GM12874 (cell line): ENCODE measurements at regions not wholly inside any gene's neighbourhood (a gene's known extent, or its start where the extent isn't known, plus 50 kb on each side); places are given as distances from the start of the nearest gene placed in this dataset.

Experiments
- TF ChIP-seq, protein P1 (sequence below): IDR thresholded peaks from 2 replicates; pipeline ENCODE4 v1.5.1; 2011; ENCODE audit warnings: low read depth, mild to moderate bottlenecking, control low read depth, low read length, moderate library complexity; ENCODE audit not compliant: insufficient read depth

DNA sequence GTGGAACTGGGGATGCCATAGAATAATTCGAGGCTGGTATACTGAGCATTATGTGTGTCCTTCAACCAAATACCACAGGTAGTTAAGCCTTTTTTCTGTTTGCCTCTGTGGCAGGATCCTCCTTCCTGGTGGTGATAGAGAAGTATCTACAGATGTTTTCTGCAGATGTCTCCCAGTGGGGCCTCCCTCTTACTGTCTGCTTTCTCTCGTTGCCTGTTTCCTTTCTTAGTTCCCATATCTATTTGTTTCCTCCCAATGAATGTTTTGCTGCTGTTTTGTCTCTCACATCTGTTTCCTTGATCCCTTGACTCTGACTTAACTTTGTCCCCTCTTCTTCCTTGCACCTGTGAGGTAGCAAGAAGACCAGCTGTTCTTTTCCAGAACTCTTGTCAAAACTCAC, 130.9 kb upstream of the NUDT12 start:
- TF ChIP-seq, protein P1, sequence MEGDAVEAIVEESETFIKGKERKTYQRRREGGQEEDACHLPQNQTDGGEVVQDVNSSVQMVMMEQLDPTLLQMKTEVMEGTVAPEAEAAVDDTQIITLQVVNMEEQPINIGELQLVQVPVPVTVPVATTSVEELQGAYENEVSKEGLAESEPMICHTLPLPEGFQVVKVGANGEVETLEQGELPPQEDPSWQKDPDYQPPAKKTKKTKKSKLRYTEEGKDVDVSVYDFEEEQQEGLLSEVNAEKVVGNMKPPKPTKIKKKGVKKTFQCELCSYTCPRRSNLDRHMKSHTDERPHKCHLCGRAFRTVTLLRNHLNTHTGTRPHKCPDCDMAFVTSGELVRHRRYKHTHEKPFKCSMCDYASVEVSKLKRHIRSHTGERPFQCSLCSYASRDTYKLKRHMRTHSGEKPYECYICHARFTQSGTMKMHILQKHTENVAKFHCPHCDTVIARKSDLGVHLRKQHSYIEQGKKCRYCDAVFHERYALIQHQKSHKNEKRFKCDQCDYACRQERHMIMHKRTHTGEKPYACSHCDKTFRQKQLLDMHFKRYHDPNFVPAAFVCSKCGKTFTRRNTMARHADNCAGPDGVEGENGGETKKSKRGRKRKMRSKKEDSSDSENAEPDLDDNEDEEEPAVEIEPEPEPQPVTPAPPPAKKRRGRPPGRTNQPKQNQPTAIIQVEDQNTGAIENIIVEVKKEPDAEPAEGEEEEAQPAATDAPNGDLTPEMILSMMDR, result no peak

DNA sequence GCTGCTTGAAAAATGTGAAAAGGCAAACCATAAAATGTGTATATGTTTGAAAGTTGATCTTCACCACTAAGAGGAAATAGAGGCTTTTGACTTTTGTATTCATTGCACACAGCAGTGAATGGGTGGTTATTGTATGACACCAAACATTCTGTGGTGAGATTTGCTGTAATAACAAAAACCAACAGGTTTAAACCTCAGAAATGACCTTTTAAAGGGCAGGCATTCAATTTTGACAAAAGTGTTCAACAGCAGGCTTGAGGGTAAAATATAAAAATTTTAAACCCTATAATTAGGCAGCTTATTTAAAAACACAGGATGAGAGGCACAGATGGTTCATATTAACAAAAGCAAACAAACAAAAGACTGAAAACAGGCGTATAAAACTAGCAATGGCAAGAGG, 128.1 kb upstream of the NUDT12 start:
- TF ChIP-seq, protein P1, result no peak

DNA sequence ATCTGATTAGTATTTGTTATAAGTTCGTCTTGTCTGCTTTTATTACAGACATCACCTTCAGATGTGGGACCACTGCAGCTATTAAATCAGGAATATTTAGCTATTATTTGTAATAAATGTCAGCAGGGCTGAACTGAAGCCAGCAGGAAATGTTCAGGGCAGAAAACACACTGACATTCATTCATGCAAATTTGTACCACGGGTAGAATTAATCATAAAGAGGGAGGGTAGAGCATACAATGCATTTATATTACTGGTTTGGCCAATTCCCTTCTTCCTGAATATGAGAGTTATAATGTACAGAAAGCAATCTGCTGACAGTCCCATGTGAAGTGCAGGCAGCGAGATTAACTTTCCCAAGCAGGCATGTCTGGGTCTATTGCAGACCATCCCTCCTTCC, 117.3 kb upstream of the NUDT12 start:
- TF ChIP-seq, protein P1, result no peak

DNA sequence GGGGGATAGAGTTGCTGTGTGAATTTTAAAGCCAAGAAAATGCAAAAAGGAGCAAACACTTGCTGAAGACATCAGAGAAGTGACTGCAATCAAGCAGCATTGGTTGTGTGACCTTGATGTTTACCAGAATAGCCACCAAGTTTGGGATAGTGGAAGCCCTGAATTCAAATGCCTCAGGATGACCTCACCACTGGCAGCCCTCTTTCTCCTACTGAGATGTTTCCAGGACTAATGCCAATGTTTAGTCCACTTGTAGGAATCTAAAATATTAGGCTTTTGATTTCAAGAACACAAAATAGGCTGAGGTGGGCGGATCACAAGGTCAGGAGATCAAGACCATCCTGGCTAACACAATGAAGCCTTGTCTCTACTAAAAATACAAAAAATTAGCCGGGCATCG, 112.2 kb upstream of the NUDT12 start:
- TF ChIP-seq, protein P1, result no peak

DNA sequence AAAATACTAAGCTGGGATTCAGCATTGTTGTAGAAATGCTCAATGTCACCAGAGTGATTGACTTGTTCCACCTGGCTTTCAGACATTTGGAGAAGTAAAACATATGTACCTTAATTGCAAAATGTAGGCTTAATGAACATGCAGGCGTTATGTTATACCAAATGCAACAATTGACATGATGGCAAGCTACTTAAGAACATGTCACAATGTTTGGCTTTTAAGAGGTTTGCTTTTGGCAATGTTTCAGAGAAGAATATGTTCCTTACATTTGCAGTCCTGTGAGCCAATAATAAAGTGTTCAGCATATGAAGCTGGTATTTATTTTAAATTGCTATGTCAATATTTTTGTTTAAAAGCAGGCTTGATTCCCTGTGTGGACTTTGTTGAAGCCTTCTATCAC, 111.7 kb upstream of the NUDT12 start:
- TF ChIP-seq, protein P1, result no peak

DNA sequence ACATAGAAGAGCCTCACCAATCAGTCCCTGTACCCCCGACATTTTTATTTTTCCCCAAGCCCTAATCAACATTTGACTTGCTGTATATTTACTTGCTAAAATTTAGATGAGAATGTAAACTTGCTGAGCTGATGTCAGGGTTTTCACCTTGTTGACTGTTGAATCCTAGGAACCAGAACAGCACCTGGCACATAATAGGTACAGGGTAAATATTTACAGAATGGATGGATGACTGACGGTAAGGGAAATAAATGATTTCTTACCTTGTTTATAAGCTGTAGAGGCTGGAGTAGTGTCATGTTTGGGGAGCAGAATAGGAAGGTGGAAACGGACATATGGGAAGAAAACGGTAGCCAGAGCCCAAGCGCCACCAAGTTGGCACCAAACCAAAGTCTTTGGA, 107.0 kb upstream of the NUDT12 start:
- TF ChIP-seq, protein P1, result no peak

DNA sequence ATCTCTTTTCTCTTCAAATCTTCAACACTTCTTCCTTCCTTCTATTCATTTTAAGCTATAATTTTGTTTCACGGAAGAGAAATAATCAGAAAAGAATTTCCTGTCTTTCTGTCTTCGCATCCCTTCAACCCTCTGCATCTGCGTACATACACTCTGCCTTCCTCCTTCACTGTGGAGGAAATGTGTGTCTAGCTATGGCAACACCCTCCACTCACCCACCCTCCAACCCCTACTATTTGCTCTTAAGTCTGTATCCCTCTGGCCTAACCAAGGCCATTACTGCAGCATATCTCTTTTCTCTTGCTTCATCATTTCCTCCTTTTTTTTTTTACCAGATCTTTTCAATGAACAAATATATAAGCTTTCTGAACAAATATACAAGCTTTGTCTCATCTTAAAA, 105.7 kb upstream of the NUDT12 start:
- TF ChIP-seq, protein P1, result no peak

DNA sequence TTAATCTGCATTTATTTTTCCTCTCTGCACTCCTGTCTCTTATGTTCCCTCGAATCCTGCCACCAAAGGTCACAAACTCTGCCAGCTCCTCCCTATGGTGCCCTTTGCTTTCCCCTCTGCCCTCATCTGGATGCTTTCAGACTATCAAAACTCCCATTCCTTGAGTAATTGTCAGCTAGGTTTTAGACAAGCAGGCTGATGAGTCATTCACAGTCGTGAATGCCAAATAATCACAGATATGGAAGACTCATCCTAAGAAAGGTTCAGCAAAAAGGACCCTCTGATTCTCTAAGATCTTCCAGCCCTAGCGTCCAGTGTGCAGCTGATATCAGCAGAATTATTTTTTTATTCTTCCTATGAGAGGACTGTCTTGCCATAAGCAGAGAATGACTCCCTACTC, 104.5 kb upstream of the NUDT12 start:
- TF ChIP-seq, protein P1, result no peak
